GM12892 (cell line): ENCODE measurements at regions not wholly inside any gene's neighbourhood (a gene's known extent, or its start where the extent isn't known, plus 50 kb on each side); places are given as distances from the start of the nearest gene placed in this dataset.

Experiments used
- POLR2A ChIP-seq: IDR thresholded peaks from 2 replicates; pipeline ENCODE4 v1.6.1; 2011; ENCODE audit warnings: low read depth, low read length, control low read depth
- POLR2AphosphoS5 ChIP-seq: IDR thresholded peaks from 2 replicates; pipeline ENCODE4 v1.6.1; 2011; ENCODE audit warnings: low read depth, low read length, control low read depth

GRCh38 chr4:58465031-58465430 lies 1354.8 kb upstream of the IGFBP7 start:
- TF ChIP-seq POLR2A: no peak
- no peak for TF ChIP-seq POLR2AphosphoS5
